OCI-LY1 (cell line): ENCODE measurements at regions not wholly inside any gene's neighbourhood (a gene's known extent, or its start where the extent isn't known, plus 50 kb on each side); places are given as distances from the start of the nearest gene placed in this dataset.

ENCODE experiments used
- H2AFZ ChIP-seq: fragments of 200-600 bp; sonication (generic), shearing (Covaris generic); 2 replicates; pipeline ENCODE4 v1.6.0; 2014; ENCODE audit warnings: antibody characterized with exemption, mild to moderate bottlenecking, low read length
- H3F3A ChIP-seq: fragments of 200-600 bp; sonication (generic), shearing (Covaris generic); 2 replicates; pipeline ENCODE4 v1.6.0; 2014; ENCODE audit warnings: mild to moderate bottlenecking, antibody characterized with exemption, low read length, moderate library complexity; ENCODE audit not compliant: insufficient read depth
- H3K27ac ChIP-seq: fragments of 200-600 bp; sonication (generic); 2 replicates; pipeline ENCODE4 v1.5.1; 2014; ENCODE audit warnings: low read length, mixed run types, mild to moderate bottlenecking, low read depth; ENCODE audit not compliant: poor library complexity, severe bottlenecking
- H3K27me3 ChIP-seq: fragments of 200-600 bp; sonication (generic); 2 replicates; pipeline ENCODE4 v1.6.0; 2014; ENCODE audit warnings: antibody characterized with exemption, mild to moderate bottlenecking, low read length, moderate library complexity; ENCODE audit not compliant: insufficient read depth
- H3K36me3 ChIP-seq: fragments of 200-600 bp; sonication (generic); 2 replicates; pipeline ENCODE4 v1.6.1; 2014; ENCODE audit warnings: mild to moderate bottlenecking, antibody characterized with exemption, low read length, moderate library complexity, mixed read lengths; ENCODE audit not compliant: insufficient read depth
- H3K4me1 ChIP-seq: fragments of 200-600 bp; sonication (generic); 2 replicates; pipeline ENCODE4 v1.5.1; 2014; ENCODE audit warnings: mild to moderate bottlenecking, low read length, moderate library complexity; ENCODE audit not compliant: insufficient read depth, severe bottlenecking
- H3K4me2 ChIP-seq: fragments of 200-600 bp; sonication (generic), shearing (Covaris generic); 2 replicates; pipeline ENCODE4 v1.6.1; 2014; ENCODE audit warnings: low read length
- H3K4me3 ChIP-seq: fragments of 200-600 bp; sonication (generic); 2 replicates; pipeline ENCODE4 v1.5.1; 2014; ENCODE audit warnings: low read length, low read depth, mild to moderate bottlenecking, mixed read lengths; ENCODE audit not compliant: poor library complexity, severe bottlenecking
- H3K79me2 ChIP-seq: fragments of 200-600 bp; shearing (Covaris generic); 2 replicates; pipeline ENCODE4 v1.6.1; 2016; ENCODE audit warnings: mixed run types, low read length, mixed read lengths; ENCODE audit not compliant: insufficient read depth
- H3K9ac ChIP-seq: fragments of 200-600 bp; sonication (generic), shearing (Covaris generic); 2 replicates; pipeline ENCODE4 v1.6.1; 2014; ENCODE audit warnings: mild to moderate bottlenecking, low read length, mixed read lengths
- H3K9me2 ChIP-seq: fragments of 200-600 bp; sonication (generic), shearing (Covaris generic); 2 replicates; pipeline ENCODE4 v1.6.1; 2014; ENCODE audit warnings: low read depth, mild to moderate bottlenecking, low read length, mixed read lengths
- H3K9me3 ChIP-seq: fragments of 200-600 bp; shearing (Covaris generic); 2 replicates; pipeline ENCODE4 v1.6.1; 2014; ENCODE audit warnings: low read length, mixed read lengths
- H4K20me1 ChIP-seq: fragments of 200-600 bp; sonication (generic), shearing (Covaris generic); 2 replicates; pipeline ENCODE4 v1.6.0; 2016; ENCODE audit warnings: mild to moderate bottlenecking, low read length; ENCODE audit not compliant: insufficient read depth
- EZH2 ChIP-seq: fragments of 200-600 bp; sonication (generic), shearing (Covaris generic); IDR thresholded peaks from 2 replicates; pipeline ENCODE4 v1.8.0; 2017; ENCODE audit warnings: borderline replicate concordance, mixed run types, mild to moderate bottlenecking, antibody characterized with exemption, low read length, moderate library complexity, mixed read lengths
- TF ChIP-seq, protein P1 (sequence below): fragments of 200-600 bp; sonication (generic), shearing (Covaris generic); IDR thresholded peaks from 2 replicates; pipeline ENCODE4 v1.5.1; 2017; ENCODE audit warnings: mild to moderate bottlenecking, antibody characterized with exemption, low read length, moderate library complexity, mixed read lengths

DNA sequence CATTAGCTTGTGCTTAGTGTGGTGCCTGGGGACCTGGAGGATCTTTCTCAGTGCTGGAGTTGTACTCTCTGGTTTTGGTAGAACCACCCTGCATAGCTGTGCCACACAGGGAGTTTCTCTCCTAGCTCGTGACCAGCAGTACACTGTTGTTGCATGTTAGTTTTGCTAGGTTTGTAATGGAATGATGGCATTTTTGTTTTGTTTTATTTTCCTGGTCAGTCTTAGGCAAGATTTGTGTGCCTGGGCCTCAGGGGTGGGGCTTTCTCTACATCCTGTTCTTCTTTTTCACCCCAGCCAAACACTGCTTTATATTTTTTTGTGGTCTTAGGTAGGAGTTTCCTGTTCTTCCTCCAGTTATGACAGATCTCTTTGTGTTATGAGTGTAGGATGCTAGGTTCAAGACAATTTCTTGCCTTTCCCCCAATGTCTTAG lies 534.5 kb upstream of the KCNMB2 start:
- H3K9ac ChIP-seq: no peak overlapping the region
- H3F3A ChIP-seq: no peaks in the 10 kb centered on the region
- H4K20me1 ChIP-seq: no peaks in the 10 kb centered on the region
- H3K27ac ChIP-seq: no peak overlapping the region
- H3K9me3 ChIP-seq: no peaks in the 10 kb centered on the region
- no peaks in the 10 kb centered on the region for H3K9me2 ChIP-seq
- H2AFZ ChIP-seq: no peak overlapping the region
- H3K79me2 ChIP-seq: no peaks in the 10 kb centered on the region
- no peaks in the 10 kb centered on the region for H3K36me3 ChIP-seq
- no peaks in the 10 kb centered on the region for H3K4me1 ChIP-seq
- H3K27me3 ChIP-seq: no peaks in the 10 kb centered on the region
- no peak overlapping the region for H3K4me2 ChIP-seq
- no peak for TF ChIP-seq EZH2
- TF ChIP-seq, protein P1, sequence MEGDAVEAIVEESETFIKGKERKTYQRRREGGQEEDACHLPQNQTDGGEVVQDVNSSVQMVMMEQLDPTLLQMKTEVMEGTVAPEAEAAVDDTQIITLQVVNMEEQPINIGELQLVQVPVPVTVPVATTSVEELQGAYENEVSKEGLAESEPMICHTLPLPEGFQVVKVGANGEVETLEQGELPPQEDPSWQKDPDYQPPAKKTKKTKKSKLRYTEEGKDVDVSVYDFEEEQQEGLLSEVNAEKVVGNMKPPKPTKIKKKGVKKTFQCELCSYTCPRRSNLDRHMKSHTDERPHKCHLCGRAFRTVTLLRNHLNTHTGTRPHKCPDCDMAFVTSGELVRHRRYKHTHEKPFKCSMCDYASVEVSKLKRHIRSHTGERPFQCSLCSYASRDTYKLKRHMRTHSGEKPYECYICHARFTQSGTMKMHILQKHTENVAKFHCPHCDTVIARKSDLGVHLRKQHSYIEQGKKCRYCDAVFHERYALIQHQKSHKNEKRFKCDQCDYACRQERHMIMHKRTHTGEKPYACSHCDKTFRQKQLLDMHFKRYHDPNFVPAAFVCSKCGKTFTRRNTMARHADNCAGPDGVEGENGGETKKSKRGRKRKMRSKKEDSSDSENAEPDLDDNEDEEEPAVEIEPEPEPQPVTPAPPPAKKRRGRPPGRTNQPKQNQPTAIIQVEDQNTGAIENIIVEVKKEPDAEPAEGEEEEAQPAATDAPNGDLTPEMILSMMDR: no peak
- no peak overlapping the region for H3K4me3 ChIP-seq

GRCh38 chr3:178002113-178002512 lies 534.1 kb upstream of the KCNMB2 start:
- H3K9me3 ChIP-seq: no peaks in the 10 kb centered on the region
- no peaks in the 10 kb centered on the region for H4K20me1 ChIP-seq
- no peak overlapping the region for H2AFZ ChIP-seq
- no peaks in the 10 kb centered on the region for H3K27me3 ChIP-seq
- H3K4me2 ChIP-seq: no peak overlapping the region
- H3K4me3 ChIP-seq: no peak overlapping the region
- no peak overlapping the region for H3K27ac ChIP-seq
- H3F3A ChIP-seq: no peaks in the 10 kb centered on the region
- H3K9me2 ChIP-seq: no peaks in the 10 kb centered on the region
- no peaks in the 10 kb centered on the region for H3K79me2 ChIP-seq
- H3K9ac ChIP-seq: no peak overlapping the region
- H3K36me3 ChIP-seq: no peaks in the 10 kb centered on the region
- no peaks in the 10 kb centered on the region for H3K4me1 ChIP-seq
- TF ChIP-seq, protein P1: no peak
- no peak for TF ChIP-seq EZH2

GRCh38 chr3:178003756-178004155 lies 532.5 kb upstream of the KCNMB2 start:
- H2AFZ ChIP-seq: no peak overlapping the region

More at GRCh38 chr3:178003756-178004155, 532.5 kb upstream of the KCNMB2 start:
- Histone ChIP-seq H3K4me3 (no peak overlapping the region), H3F3A (no peaks in the 10 kb centered on the region), H3K9ac (no peak overlapping the region), H4K20me1 (no peaks in the 10 kb centered on the region), H3K79me2 (no peaks in the 10 kb centered on the region), H3K27ac (no peak overlapping the region), H3K9me2 (no peaks in the 10 kb centered on the region), H3K36me3 (no peaks in the 10 kb centered on the region), H3K27me3 (no peaks in the 10 kb centered on the region), H3K4me1 (no peaks in the 10 kb centered on the region), H3K4me2 (no peak overlapping the region), H3K9me3 (no peaks in the 10 kb centered on the region)
- TF ChIP-seq, protein P1: no peak
- TF ChIP-seq EZH2: no peak
